CD4-positive, alpha-beta T cell treated with Interleukin-21 for 1 hour (primary cell): ENCODE measurements at regions not wholly inside any gene's neighbourhood (a gene's known extent, or its start where the extent isn't known, plus 50 kb on each side); places are given as distances from the start of the nearest gene placed in this dataset.
"Not testable (repeated sequence)": the region's sequence is repeated elsewhere in the genome, so short reads cannot be mapped to it uniquely, and the experiment has no call there.

Experiments used
- DNase-seq: peaks from one replicate; pipeline ENCODE4 v3.0.0-alpha.2; 2020

DNA sequence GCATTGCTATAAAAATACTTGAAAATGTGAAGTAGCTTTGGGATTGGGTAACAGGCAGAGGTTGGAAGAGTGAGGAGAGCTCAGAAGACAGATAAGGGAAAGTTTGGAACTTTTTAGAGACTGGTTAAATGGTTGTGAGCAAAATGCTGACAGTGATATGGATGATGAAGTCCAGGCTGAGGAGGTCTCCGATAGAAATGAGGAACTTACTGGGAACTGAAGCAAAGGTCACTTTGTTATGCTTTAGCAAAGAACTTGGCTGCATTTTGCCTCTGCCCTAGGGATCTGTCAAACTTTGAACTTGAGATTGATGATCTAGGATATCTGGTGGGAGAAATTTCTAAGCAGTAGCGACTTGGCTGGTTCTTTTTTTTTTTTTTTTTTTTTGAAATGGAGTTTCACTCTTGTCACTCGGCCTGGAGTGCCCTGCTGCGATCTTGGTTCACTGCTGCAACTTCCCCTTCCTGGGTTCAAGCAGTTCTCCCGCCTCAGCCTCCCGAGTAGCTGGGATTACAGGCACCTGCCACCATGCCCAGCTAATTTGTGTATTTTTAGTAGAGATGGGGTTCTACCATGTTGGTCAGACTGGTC, 998.9 kb downstream of the TLE1 start:
- DNase-seq, result no peak

DNA sequence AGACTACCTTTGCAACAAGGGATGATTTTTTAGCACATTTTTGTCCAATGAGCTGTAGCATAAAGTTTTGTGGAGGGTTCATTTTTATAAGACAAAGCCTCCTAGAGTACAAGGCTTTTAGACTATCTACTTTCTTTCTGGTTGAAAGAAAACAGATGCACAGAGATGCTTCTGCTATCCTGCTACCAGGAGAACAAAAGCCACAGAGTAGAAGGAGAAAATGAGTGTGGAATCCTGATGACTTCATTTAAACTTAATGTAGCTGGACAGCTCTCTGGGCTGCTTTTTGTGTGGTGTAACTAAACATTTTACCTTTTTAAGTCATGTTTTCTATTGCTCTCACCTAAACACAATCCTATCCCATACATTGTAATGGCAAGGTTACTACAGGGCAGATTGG, 1009.4 kb downstream of the TLE1 start:
- DNase-seq, result no peak

DNA sequence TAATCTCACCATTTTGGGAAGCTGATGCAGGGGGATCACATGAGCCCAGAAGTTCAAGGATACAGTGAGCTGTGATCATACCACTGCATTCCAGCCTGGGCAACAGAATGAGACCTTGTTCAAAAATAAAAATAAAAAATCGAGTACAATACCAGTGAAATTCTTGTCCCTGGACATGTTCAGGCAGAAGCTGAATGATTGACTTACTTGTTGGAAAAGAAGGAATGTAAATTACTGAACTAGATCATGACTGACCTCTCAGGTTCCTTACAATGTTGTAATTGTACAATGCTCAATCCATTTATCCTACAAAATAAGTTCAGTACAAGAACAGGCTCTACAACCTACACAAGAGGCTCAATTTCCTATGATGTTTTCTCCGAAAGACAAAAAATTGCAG, 1010.4 kb downstream of the TLE1 start:
- no peak for DNase-seq

DNA sequence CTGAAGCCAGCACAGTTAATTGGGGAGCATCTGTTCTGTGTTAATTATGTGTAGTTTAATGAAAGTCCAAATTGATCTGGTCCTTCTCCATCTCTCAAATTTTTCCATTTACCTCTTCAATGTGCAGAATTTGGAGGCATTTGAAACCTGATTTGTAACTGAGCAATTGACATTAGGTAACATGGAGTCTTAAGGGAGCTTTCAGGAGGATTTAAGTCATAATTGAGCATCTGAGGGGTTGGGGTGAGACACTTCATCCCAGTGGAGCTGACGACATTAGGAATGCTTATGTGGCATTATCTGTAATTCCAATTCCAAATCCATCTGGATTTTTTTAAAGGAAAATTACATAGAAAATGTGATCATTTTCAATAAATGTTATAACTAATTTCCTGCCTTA, 1015.9 kb downstream of the TLE1 start:
- DNase-seq, result no peak

DNA sequence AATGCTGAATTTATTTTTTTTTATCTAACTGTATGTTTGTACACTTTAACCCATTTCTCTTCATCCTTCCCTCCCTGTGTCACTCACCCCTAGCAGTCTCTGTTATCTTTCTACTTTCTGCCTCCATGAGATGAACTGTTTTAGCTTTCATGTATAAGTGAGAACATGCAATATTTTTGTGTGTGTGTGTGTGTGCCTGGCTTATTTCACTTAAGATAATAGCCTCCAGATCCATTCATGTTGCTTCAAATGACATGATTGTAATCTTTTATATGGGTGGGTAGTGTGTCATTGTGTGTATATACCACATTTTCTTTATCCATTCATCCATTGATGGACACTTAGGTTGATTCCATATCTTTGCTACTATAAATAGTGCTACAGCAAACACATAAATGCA, 1023.9 kb downstream of the TLE1 start:
- DNase-seq, result no peak

DNA sequence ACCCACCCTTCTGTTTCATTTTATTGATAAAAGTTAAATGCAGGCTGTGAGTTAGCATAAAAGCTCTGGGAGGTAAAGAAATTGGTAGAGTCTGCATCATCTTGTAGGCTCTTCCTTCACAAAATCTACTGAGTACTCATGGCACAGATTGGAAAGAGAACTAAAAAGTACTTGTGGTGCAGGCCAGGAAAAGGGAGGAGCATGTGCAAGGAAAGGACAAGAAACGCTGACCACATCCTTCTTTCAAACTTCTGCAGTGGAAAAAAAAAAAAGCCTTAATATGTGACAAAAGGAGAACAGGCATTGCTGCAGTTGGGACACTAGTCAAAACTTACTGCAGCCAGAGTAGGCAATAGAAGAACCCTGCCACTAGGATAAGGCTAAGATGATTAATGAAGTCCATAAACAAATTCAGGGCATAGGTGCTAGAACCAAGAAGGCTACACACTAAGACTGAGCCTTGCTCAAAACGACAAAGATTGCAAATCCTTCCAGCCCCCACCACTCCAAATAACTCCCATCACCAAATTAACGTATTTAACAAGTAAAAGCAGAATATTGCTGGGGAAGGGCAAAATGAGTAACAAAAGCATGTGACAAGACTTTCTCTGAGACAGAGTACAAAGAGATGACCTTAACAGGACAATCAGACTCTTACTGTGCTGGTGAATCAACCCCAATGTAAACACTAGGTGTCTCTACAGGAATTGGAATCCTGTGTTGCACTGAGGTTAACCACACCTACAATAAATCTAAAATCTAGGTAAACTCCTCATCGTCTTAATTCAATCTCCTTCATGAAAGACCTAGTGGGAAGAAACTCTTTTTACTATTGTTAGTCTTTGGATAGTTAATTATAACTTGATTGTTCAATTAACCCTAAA, 1024.8 kb downstream of the TLE1 start:
- DNase-seq, result no peak

DNA sequence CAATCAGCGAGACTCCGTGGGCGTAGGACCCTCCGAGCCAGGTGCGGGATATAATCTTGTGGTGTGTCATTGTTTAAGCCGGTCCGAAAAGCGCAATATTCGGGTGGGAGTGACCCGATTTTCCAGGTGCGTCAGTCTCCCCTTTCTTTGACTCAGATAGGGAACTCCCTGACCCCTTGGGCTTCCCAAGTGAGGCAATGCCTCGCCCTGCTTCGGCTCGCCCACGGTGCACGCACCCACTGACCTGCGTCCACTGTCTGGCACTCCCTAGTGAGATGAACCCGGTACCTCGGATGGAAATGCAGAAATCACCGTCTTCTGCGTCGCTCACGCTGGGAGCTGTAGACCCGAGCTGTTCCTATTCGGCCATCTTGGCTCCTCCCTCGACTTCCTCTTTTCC, 1029.6 kb downstream of the TLE1 start:
- DNase-seq, result not testable (repeated sequence)

DNA sequence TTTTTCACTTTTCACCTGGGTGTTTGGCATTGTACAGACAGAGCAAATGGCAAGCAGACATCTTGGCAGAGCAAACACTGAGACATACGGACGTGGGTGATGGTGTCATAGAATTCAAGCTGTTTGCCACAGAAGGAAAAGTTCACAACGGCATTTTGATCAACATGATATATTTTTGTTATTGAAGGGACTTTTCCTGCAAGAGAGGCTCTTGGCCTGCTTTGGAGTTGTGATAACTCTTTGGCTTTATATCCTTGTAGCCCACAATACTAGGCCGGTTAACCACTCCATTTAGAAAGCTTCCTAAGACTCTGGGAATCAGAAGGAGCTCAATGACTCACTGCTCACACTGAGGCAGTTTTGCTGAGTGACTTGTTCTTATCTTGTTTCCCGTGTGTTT, 1038.3 kb downstream of the TLE1 start:
- DNase-seq, result no peak

DNA sequence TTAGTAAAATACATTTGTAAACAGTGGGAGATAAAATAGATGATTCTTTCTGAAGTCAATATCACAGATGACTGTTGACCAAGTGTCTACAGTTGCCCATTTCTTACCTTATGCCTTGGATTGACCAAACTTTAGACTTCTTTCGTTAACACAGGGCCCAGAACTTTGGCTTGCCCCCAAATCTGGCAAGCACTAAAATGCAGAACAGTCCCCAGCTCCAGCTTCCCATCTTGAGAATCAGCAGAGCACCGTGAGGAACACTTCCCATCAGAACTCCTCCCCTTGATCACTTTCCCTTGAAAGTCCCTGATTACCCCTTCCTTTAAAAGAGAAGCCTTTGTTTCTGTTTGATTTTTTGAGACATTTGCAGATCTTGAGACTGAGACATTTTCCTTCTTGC, 1039.9 kb downstream of the TLE1 start:
- DNase-seq, result no peak

DNA sequence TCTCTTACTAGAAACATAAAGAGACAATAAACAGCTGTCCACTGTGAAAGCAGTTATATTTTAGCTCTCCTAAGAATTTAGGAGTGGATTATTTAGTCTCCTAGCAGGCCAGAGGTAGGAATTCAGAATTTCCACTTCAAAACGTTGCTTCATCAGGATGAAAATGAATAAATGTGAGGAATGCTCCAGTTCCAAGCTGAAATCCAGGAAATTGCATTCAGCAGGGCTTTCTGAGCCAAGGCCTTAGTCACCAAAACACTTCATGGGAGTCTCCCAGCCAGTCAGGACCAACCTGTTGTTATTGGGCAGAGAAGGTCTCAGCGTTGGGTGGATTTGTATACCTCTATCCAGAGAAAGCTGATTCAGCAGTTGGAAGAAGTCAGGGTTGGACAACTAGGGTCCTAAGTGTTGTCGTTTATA, 1040.3 kb downstream of the TLE1 start:
- DNase-seq, result no peak

DNA sequence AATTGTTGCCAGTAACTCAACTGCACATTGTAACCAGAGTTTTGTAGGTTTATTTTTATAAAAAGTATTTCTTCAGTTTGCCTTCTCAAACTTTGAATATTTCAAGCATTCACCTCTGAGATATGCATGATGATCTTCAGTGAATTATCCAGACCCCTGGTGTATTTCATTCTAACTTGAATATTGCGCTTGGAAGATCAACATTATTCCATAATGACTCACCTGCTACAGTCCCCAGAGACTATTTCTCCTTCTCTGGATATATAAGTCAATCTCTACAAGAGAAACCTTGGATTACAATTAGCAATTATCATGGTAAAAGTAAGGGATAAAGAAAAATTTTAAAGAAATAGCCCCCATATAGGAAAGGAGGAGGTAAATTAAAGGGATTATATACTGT, 1041.0 kb downstream of the TLE1 start:
- no peak for DNase-seq

DNA sequence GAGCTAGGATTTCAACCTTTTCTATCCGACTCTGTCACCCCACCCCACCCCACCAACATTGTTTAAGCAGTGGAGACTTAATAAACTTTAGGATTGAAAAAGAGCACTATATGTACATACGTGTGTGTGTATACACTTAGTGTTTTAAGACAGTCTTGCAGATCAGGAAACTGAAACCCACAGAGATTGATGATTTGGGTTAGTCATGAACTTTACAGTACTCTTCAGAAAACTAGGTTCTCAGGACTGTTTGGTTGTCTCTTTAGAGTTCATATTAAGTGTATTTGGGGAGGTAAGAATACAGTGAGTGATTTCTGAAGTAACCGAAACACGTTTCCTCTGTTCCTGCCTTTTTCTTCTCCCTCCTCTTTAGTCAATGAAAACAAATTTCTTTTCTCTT, 1043.1 kb downstream of the TLE1 start:
- no peak for DNase-seq

DNA sequence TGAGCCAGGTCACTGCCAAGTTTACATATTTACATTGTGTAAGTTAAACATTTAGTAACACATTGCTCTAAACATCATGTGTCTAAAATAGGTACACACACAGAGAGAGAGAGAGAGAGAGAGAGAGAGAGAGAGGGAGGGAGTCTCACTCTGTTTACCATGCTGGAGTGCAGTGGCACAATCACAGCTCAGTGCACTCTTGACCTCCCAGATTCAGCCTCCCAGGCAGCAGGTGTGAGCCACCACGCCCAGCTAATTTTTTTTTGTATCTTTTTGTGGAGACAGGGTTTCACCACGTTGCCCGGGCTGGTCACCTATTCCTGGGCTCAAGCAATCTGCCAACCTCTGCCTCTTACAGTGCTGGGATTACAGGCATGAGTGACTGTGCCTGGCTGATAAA, 1045.3 kb downstream of the TLE1 start:
- DNase-seq, result no peak

DNA sequence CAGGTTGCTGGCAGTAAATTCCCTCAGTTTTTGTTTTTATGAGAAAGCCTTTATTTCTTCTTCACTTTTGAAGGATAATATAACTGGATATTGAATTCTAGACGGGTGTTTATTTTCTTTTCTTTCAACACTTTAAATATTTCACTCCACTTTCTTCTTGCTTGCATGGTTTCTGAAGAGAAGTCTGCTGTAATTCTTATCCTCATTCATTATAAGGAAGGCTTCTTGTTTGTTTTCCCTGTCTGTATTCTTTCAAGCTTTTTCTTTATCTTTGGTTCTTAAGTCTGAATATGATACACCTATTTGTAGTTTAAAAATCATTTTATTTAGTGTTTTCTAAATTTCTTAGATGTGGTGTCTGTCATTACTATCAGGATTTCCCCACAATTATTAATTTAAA, 1054.3 kb downstream of the TLE1 start:
- no peak for DNase-seq

DNA sequence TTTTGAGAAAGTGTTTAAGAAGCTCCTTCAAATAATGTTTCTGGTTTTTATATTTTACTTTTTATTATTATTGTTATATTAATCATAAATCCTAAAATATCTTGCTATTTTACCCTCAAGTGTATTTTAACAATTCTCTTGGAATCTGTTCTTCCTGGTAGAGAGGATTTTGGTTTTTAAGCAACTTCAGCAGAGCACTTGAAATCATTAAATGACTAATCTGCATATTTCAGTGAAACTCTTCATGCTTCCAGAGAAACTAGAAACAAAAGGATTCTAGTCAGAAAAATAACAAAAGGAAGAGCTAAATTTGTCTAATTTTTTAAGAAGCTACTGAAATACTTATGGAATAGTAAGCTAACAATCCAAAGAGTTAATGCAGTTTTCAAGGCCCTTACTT, 1057.3 kb downstream of the TLE1 start:
- DNase-seq, result no peak

DNA sequence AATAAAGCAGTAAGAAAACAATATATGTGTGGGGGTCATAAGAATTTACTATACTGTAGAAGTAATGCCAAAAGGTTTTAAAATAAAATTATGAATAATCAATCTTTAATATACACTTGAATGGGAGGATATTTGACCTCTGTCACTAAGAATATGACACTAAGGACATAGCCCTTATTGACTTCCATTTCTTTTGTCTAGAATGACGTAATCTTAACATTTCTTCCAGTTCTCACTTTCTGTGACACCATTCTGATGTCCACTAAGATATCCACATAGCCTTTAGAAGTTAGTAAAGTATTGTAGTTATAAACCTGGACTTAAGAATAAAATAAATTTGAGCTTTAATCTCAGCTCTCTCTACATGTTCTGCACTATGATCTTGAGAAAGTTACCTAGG, 1050.7 kb downstream of the TLE4 start:
- DNase-seq, result no peak

DNA sequence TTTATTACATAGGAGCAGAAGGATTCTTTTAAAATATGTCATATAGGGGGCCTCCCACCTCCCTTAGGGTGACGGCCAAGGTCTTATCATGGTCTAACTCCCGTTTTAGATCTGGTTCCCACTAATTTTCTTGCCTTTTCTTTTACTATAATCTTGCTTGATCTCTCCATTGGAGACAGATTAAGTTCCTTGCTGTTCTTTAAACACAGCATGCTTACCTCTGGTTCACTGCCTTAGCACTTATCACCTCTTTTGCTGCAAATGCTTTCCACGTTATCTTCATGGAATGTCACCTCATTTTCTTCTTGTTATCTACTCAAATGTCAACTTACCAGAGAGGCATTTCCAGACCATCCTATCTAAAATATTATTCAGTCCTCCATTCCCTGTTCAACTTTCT, 1047.6 kb downstream of the TLE4 start:
- DNase-seq, result no peak

DNA sequence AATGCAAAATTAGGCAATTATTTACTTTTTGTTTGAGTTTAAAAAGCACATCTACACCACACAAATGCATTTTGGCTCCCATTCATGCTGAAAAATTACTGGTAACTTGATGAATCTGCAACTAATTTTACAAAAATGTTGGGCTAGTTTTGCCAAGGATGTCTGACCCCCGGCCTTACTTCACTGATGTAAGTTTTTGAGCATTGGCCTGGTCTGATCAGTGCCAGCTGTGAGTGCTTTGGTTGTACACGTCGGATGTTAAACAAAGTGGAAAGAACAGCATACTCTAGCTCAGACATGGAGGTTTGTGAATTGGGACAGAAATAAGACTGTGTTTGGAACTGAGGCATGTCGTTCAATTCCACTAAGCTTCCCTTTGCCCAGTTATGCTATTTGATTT, 1044.2 kb downstream of the TLE4 start:
- DNase-seq, result no peak

DNA sequence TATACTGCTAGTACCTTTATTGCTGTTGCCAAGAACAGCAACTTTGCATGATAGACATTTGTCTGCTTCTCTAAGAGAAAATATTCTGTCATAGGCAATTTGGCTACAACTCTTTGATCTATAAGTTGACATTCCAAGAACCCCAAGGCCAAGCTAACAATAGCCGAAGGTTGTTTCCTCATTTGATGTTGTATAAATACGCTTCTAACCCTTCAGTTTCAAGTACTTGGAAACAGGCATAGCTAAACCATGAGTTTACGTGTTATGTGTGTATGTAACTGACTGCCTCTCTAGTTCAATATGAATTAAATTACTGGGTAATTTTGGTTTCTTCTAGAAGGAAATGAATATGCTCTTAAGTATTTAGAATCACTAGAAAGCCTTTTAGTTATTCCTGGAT, 1034.0 kb downstream of the TLE4 start:
- no peak for DNase-seq

DNA sequence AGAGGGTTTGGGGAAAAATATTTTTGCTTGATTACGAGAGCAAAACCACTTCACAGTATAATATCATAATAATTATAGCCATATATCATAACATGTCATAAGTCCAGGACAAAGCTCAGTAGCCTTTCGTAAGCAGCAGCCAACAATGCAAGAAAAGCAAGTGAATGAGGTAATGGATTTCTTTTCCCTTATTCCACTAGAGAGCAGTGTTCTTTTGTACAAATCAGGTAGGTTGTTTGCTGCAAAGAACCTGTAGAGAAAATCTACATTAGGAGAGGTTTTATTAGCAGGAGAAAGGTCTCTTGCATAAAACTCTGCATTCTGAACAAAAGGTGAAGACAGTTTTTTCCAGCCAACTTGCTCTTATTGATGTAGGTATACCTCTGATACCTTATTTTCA, 1033.4 kb downstream of the TLE4 start:
- DNase-seq, result no peak

DNA sequence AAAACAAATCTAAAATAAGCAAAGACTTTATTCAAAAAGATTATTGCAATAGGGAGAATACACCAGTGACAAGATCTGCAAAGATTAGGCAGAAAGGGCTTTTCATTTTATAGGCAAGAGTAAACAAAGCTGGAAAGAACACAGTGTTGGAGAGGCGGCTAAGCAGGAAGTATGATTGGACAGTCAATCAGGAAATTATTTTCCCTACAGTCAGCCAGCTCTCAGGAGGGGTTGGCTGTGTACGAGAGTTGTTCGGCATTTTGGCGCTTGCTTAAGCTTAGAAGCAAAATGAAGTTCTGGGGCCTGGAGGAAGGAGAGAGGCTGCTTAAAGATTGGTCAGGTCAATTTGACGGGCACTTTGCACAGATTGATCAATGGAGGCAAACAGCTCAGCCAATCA, 1030.5 kb downstream of the TLE4 start:
- DNase-seq, result no peak

DNA sequence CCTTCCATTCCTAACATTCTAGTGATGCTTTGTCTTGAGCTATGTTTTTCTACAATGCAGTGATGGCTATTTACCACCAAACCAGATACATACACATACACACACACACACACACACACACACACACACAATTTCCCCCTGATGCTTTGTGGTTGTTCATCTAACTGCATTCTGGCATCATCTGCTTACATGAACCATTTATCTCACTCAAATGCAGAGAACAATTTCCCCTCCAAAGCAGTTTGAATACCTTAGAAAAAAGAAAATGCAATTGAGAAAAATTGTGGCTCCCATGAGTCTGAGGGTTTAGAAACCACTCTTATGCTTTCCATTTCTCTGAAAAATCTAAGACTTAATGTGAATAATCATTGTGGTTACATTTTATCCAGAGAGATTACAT, 1024.8 kb downstream of the TLE4 start:
- DNase-seq, result no peak

DNA sequence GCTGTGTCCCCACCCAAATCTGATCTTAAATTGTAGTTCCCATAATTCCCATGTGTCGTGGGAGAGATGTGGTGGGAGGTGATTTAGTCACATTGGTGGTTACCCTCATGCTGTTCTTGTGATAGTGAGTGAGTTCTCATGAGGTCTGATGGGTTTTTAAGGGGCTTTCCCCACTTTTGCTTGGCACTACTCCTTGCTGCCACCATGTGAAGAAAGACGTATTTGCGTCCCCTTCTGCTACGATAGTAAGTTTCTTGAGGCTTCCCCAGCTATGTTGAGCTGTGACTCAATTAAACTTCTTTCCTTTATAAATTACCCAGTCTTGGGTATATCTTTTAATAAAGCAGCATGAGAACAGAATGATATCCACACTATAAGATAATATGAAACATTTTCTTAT, 1023.4 kb downstream of the TLE4 start:
- no peak for DNase-seq

DNA sequence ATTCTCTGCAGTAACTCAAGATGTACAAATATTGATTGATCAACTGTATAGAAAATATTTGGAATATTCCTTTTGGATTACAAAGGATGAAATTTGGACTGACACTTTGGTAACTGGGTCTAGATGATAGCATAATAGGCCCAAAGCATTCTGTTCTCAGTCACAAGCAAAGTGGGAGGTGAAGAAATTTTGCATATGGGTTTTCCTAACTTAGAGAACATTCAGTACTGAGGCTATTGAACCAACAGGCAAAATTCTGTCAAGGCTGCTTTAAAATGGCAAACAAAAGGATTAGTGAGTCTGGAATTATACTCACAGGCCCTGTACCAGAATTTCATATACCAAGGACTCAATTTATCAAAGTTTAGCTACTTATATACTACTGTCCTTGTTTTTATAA, 1020.6 kb downstream of the TLE4 start:
- no peak for DNase-seq

DNA sequence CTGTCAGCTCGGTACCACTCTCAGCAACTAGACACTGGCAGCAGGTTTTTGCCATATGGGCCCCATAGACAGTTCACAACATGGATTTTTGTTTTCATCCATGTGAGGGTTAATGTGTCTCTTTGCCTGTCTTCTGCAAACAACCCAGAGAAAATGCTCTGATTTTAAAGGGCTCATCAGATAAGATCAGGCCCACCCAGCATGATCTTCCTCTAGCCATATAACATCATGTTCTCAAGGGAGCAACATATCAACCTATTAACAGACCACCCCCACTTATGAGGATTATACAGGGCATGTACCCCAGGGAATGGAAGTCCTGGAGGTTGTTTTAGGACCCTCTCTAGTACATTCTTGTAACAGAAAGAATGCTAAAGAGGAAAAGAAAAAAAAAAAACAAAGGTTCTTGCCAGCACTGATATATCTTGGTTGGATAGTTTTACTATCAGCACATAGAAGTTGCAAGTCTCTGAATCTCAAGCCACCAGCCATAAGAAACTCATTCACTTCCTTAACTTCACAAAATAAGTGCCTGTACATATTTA, 1015.1 kb downstream of the TLE4 start:
- no peak for DNase-seq
